ENCODE measurements at regions not wholly inside any gene's neighbourhood (a gene's known extent, or its start where the extent isn't known, plus 50 kb on each side); places are given as distances from the start of the nearest gene placed in this dataset.

- Mint-ChIP-seq H3K36me3 (ENCODE audit: low read depth, unreplicated experiment) (no peaks in the 10 kb centered on the region), H3K9me3 (ENCODE audit: unreplicated experiment) (peaks cover 2% of the 10 kb centered on the region), H3K4me3 (ENCODE audit: unreplicated experiment) (no peak overlapping the region), H3K27ac (ENCODE audit: unreplicated experiment) (no peak overlapping the region), H3K4me1 (ENCODE audit: low read depth, unreplicated experiment) (peaks cover 1% of the 10 kb centered on the region), H3K27me3 (ENCODE audit: low read depth, unreplicated experiment) (peaks cover 9% of the 10 kb centered on the region)
- DNase-seq (ENCODE audit: low read depth) = no peak
- H3K9me3 ChIP-seq (ENCODE audit: insufficient read depth, low read depth, low read length) = no peaks in the 10 kb centered on the region
- no peaks in the 10 kb centered on the region for H3K4me1 ChIP-seq (ENCODE audit: insufficient read depth, low read length)
- H3K4me2 ChIP-seq (ENCODE audit: low read length) = no peak overlapping the region
- no peak overlapping the region for H3K27ac ChIP-seq (ENCODE audit: low read depth, low read length)
- no peaks in the 10 kb centered on the region for H3K36me3 ChIP-seq (ENCODE audit: insufficient read depth, low read length)
- H3K79me2 ChIP-seq (ENCODE audit: insufficient read depth, low read length) = no peaks in the 10 kb centered on the region
- H3K4me3 ChIP-seq (ENCODE audit: insufficient read depth, low read depth, low read length) = no peak overlapping the region
- H3K27me3 ChIP-seq (ENCODE audit: insufficient read depth, low read length) = no peaks in the 10 kb centered on the region
- H3K9ac ChIP-seq (ENCODE audit: low read length) = no peak overlapping the region
- TF ChIP-seq CTCF (IDR thresholded peaks at IDR 0.05; ENCODE audit: insufficient read depth, low read depth, low read length) (no peak), EZH2 (IDR thresholded peaks at IDR 0.05; ENCODE audit: insufficient read depth, low read length) (no peak)
- no peak for FAIRE-seq
- H2AFZ ChIP-seq (ENCODE audit: low read depth, low read length) = no peak overlapping the region
- no peaks in the 10 kb centered on the region for H4K20me1 ChIP-seq (ENCODE audit: insufficient read depth, low read length)
These were observed 122.0 kb upstream of the RGMA start for GRCh38 chr15:93210995-93211394.

DNA sequence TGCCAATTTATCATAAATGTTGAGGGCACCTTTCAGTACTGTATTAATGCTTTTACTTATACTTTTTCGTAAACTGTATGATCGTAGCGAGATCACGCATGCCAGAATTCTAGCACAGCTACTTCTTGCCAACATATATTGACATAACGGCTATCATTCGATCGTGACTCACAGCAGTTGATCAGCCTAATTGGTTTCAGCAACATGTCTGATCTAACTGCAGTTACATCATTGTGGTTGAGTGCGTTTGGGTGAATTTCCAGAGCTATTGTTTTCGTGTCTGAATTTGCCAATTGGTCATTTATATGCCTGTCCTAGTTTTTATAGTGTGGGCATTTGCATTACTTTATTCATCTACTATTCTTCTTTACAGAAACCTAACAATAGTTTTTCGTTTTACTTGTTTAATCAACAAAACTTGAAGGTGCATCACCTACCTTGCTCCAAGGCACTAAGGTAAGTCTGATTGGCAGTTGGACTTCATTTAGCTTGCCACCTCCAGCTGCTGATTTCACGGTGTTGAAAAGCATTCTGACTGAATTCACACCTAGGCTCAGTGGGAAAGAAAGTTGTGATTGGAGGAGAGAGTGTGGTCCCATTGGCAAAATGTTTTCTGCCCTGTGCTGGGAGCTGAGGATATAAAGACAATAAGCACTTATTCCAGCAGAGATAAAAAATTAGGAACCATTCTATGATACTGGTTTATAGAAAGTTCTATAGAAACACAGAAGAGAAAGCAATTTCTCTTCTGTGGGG is 120.9 kb upstream of the RGMA start:
- H3K9me3 Mint-ChIP-seq (ENCODE audit: unreplicated experiment) = no peaks in the 10 kb centered on the region
- DNase-seq (ENCODE audit: low read depth) (peak; percentile 0), FAIRE-seq (no peak)
- Histone ChIP-seq H3K9ac (ENCODE audit: low read length) (no peak overlapping the region), H3K27me3 (ENCODE audit: insufficient read depth, low read length) (no peaks in the 10 kb centered on the region), H3K27ac (ENCODE audit: low read depth, low read length) (no peak overlapping the region), H3K4me1 (ENCODE audit: insufficient read depth, low read length) (no peaks in the 10 kb centered on the region), H3K4me3 (ENCODE audit: insufficient read depth, low read depth, low read length) (no peak overlapping the region), H2AFZ (ENCODE audit: low read depth, low read length) (no peak overlapping the region), H3K36me3 (ENCODE audit: insufficient read depth, low read length) (no peaks in the 10 kb centered on the region), H3K4me2 (ENCODE audit: low read length) (no peak overlapping the region), H3K9me3 (ENCODE audit: insufficient read depth, low read depth, low read length) (no peaks in the 10 kb centered on the region), H3K79me2 (ENCODE audit: insufficient read depth, low read length) (no peaks in the 10 kb centered on the region), H4K20me1 (ENCODE audit: insufficient read depth, low read length) (no peaks in the 10 kb centered on the region)
- no peak for TF ChIP-seq CTCF (IDR thresholded peaks at IDR 0.05; ENCODE audit: insufficient read depth, low read depth, low read length)
- TF ChIP-seq EZH2 (IDR thresholded peaks at IDR 0.05; ENCODE audit: insufficient read depth, low read length) = no peak
- H3K27ac Mint-ChIP-seq (ENCODE audit: unreplicated experiment) = no peak overlapping the region
- no peak overlapping the region for H3K4me3 Mint-ChIP-seq (ENCODE audit: unreplicated experiment)
- peaks cover 8% of the 10 kb centered on the region for H3K27me3 Mint-ChIP-seq (ENCODE audit: low read depth, unreplicated experiment)
- peaks cover 1% of the 10 kb centered on the region for H3K4me1 Mint-ChIP-seq (ENCODE audit: low read depth, unreplicated experiment)
- no peaks in the 10 kb centered on the region for H3K36me3 Mint-ChIP-seq (ENCODE audit: low read depth, unreplicated experiment)

GRCh38 chr15:93206893-93207292 is 117.9 kb upstream of the RGMA start:
- H3K4me2 ChIP-seq (ENCODE audit: low read length) = no peak overlapping the region
- H3K27ac ChIP-seq (ENCODE audit: low read depth, low read length) = no peak overlapping the region
- no peaks in the 10 kb centered on the region for H3K9me3 Mint-ChIP-seq (ENCODE audit: unreplicated experiment)
- FAIRE-seq (no peak), DNase-seq (ENCODE audit: low read depth) (no peak)
- H2AFZ ChIP-seq (ENCODE audit: low read depth, low read length) = no peak overlapping the region
- TF ChIP-seq EZH2 (IDR thresholded peaks at IDR 0.05; ENCODE audit: insufficient read depth, low read length) (no peak), CTCF (IDR thresholded peaks at IDR 0.05; ENCODE audit: insufficient read depth, low read depth, low read length) (no peak)
- H3K4me3 ChIP-seq (ENCODE audit: insufficient read depth, low read depth, low read length) = no peak overlapping the region
- H3K4me1 Mint-ChIP-seq (ENCODE audit: low read depth, unreplicated experiment) = peaks cover 1% of the 10 kb centered on the region
- H3K9ac ChIP-seq (ENCODE audit: low read length) = no peak overlapping the region
- H3K36me3 Mint-ChIP-seq (ENCODE audit: low read depth, unreplicated experiment) = no peaks in the 10 kb centered on the region
- H3K9me3 ChIP-seq (ENCODE audit: insufficient read depth, low read depth, low read length) = no peaks in the 10 kb centered on the region
- H3K27me3 ChIP-seq (ENCODE audit: insufficient read depth, low read length) = no peaks in the 10 kb centered on the region
- H3K27ac Mint-ChIP-seq (ENCODE audit: unreplicated experiment) = no peak overlapping the region
- H3K79me2 ChIP-seq (ENCODE audit: insufficient read depth, low read length) = no peaks in the 10 kb centered on the region
- no peaks in the 10 kb centered on the region for H3K4me1 ChIP-seq (ENCODE audit: insufficient read depth, low read length)
- H4K20me1 ChIP-seq (ENCODE audit: insufficient read depth, low read length) = no peaks in the 10 kb centered on the region
- peaks cover 3% of the 10 kb centered on the region for H3K27me3 Mint-ChIP-seq (ENCODE audit: low read depth, unreplicated experiment)
- H3K4me3 Mint-ChIP-seq (ENCODE audit: unreplicated experiment) = no peak overlapping the region
- H3K36me3 ChIP-seq (ENCODE audit: insufficient read depth, low read length) = no peaks in the 10 kb centered on the region
